Natural killer cell (primary cell): ENCODE measurements at regions not wholly inside any gene's neighbourhood (a gene's known extent, or its start where the extent isn't known, plus 50 kb on each side); places are given as distances from the start of the nearest gene placed in this dataset.

Experiments
- ATAC-seq, 3 donors: fragments of 150-1000 bp in 2 of 3; fragments of 200-7000 bp in 1 of 3; cut with Tn5 transposase; 1 replicate in 1 of 3; 2 replicates in 2 of 3; pipeline ENCODE4 v1.10.0; 2021; ENCODE audit warnings: mild to moderate bottlenecking in 2 of 3, moderate library complexity in 2 of 3
- DNase-seq, 2 donors: peaks; one replicate each; pipeline versions ENCODE4 v3.0.0 to v3.0.0-alpha.2; 2013 to 2021; ENCODE audit warnings: mixed read lengths in 1 of 2
- H3K27ac ChIP-seq: one replicate; pipeline ENCODE4 v1.5.1; 2013; ENCODE audit warnings: mild to moderate bottlenecking, low read length
- H3K27me3 ChIP-seq: one replicate; pipeline ENCODE4 v1.6.1; 2013; ENCODE audit warnings: low read length; ENCODE audit not compliant: control insufficient read depth, insufficient read depth
- H3K36me3 ChIP-seq: one replicate; pipeline ENCODE4 v1.6.1; 2013; ENCODE audit warnings: low read length; ENCODE audit not compliant: control insufficient read depth, insufficient read depth
- H3K4me1 ChIP-seq: one replicate; pipeline ENCODE4 v1.6.1; 2013; ENCODE audit warnings: low read length; ENCODE audit not compliant: control insufficient read depth, insufficient read depth
- H3K4me3 ChIP-seq: one replicate; pipeline ENCODE4 v1.5.1; 2013; ENCODE audit warnings: low read length
- H3K9me3 ChIP-seq: one replicate; pipeline ENCODE4 v1.6.1; 2013; ENCODE audit warnings: low read length; ENCODE audit not compliant: control insufficient read depth, insufficient read depth
- H3K27ac Mint-ChIP-seq, 2 donors: one replicate each; pipeline ENCODE4 v1.8.0; 2022; ENCODE audit warnings: mild to moderate bottlenecking in 2 of 2, mixed read lengths in 2 of 2, moderate library complexity in 1 of 2
- H3K27me3 Mint-ChIP-seq, 2 donors: one replicate each; pipeline ENCODE4 v1.8.0; 2022; ENCODE audit warnings: low read depth in 2 of 2, mixed read lengths in 2 of 2
- H3K36me3 Mint-ChIP-seq: one replicate; pipeline ENCODE4 v1.8.0; 2022; ENCODE audit warnings: mixed read lengths
- H3K4me1 Mint-ChIP-seq, 2 donors: one replicate each; pipeline ENCODE4 v1.8.0; 2022; ENCODE audit warnings: mixed read lengths in 2 of 2
- H3K4me3 Mint-ChIP-seq: one replicate; pipeline ENCODE4 v1.8.0; 2022; ENCODE audit warnings: mild to moderate bottlenecking, moderate library complexity, mixed read lengths
- H3K9me3 Mint-ChIP-seq, 2 donors: one replicate each; pipeline ENCODE4 v1.8.0; 2022; ENCODE audit warnings: mixed read lengths in 2 of 2
- WGBS: methylation state at CpG from one replicate; pipeline ENCODE4 v1.1.7; 2013; ENCODE audit warnings: missing lambda C conversion rate; ENCODE audit not compliant: insufficient coverage; 5-methylcytosine and 5-hydroxymethylcytosine counted together
- intact Hi-C: fragments of 100-400 bp; cut with micrococcal nuclease; formaldehyde crosslinking; loops from one replicate; pipeline ENCODE4 v1.14.2; 2022
- TF ChIP-seq, protein P1 (sequence below): fragments of 200-600 bp; IDR thresholded peaks from one replicate; pipeline ENCODE4 v1.8.0; 2022; ENCODE audit warnings: antibody characterized with exemption

DNA sequence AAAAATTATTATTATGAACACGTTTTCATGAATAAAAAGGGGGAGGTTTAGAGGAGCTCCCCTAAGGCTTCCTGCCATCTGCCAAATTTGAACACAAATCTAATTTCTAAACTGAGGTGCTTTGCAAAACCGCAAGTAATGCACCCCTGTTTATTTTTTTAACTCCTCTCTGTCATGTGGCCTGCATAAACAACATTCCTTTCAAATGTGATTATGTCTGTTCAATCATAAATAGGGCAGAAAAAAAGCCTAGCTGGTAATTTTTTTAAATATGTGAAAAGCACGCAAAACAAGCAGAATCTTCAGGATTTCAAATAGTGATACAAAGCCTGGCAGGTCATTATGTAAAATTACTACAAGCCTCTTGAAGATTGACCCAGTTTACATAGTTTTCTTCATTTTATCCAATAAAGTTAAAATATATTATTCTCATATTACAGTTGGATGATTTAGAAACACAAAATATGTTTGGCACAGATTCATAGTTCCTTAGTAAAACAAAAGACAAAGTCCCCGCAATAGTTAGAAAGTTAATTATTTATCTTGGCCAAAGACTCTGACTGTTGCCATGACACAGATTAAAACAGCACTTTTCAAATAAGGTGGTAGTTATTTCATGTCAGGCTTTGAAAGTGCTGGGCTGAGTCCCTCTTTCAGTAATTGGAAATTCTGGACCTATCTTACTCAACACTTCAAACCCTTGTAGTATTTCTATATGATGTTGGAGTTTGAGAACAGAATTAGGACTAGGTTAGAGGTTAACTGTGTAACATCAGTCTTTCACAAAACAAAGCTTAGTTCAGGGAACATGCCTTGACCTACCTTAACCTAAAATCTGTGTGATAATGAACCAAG lies 200.3 kb upstream of the MPPED2 start:
- no peak overlapping the region for H3K27ac Mint-ChIP-seq

DNA sequence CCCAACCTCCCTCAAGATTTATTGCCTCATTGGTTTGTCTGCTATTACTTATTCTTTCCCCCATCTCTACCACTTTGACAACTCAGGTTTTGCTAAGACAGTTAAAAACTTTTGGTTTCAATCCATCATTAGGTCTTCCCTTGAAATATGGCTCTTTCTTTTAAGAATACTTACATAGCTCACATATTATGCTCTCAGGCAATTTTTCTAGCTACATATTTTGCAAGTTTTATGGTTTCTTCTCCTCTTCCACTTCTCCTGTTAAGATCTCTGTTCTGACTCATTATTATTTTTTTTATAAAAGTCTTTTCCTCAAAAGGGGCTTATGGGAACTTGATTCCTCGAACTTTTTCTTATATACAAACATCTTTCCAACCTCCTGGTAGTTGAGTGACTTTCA lies 192.4 kb upstream of the MPPED2 start:
- no peak for ATAC-seq
- no peaks in the 10 kb centered on the region for H3K36me3 ChIP-seq
- H3K27me3 ChIP-seq, result no peaks in the 10 kb centered on the region
- TF ChIP-seq, protein P1, sequence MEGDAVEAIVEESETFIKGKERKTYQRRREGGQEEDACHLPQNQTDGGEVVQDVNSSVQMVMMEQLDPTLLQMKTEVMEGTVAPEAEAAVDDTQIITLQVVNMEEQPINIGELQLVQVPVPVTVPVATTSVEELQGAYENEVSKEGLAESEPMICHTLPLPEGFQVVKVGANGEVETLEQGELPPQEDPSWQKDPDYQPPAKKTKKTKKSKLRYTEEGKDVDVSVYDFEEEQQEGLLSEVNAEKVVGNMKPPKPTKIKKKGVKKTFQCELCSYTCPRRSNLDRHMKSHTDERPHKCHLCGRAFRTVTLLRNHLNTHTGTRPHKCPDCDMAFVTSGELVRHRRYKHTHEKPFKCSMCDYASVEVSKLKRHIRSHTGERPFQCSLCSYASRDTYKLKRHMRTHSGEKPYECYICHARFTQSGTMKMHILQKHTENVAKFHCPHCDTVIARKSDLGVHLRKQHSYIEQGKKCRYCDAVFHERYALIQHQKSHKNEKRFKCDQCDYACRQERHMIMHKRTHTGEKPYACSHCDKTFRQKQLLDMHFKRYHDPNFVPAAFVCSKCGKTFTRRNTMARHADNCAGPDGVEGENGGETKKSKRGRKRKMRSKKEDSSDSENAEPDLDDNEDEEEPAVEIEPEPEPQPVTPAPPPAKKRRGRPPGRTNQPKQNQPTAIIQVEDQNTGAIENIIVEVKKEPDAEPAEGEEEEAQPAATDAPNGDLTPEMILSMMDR, result no peak
- H3K36me3 Mint-ChIP-seq, result no peaks in the 10 kb centered on the region
- H3K4me3 Mint-ChIP-seq, result no peak overlapping the region
- no peaks in the 10 kb centered on the region for H3K4me1 Mint-ChIP-seq
- H3K27ac Mint-ChIP-seq, result no peak overlapping the region
- H3K4me1 ChIP-seq, result no peaks in the 10 kb centered on the region
- H3K27me3 Mint-ChIP-seq, result peaks cover 0 to 2% of the 10 kb centered on the region in 2 donors
- H3K9me3 ChIP-seq, result no peaks in the 10 kb centered on the region
- DNase-seq, result no peak
- no peak overlapping the region for H3K27ac ChIP-seq
- no peak overlapping the region for H3K4me3 ChIP-seq
- intact Hi-C loops, result no loop called here
- H3K9me3 Mint-ChIP-seq, result peaks cover 0 to 2% of the 10 kb centered on the region in 2 donors
- 20% methylated on average over 1 of the region's 1 CpG for WGBS

More for the DNA sequence above, 200.3 kb upstream of the MPPED2 start:
- Mint-ChIP-seq H3K36me3 (peaks cover 6% of the 10 kb centered on the region), H3K4me3 (no peak overlapping the region), H3K27me3 (peaks cover 0 to 2% of the 10 kb centered on the region in 2 donors), H3K9me3 (peaks cover 2 to 10% of the 10 kb centered on the region in 2 donors), H3K4me1 (peaks cover 19 to 21% of the 10 kb centered on the region in 2 donors)
- 94% methylated on average over 3 of the region's 4 CpGs for WGBS
- Histone ChIP-seq H3K9me3 (peaks cover 3% of the 10 kb centered on the region), H3K27me3 (no peaks in the 10 kb centered on the region), H3K4me1 (peaks cover 3% of the 10 kb centered on the region), H3K4me3 (no peak overlapping the region), H3K36me3 (no peaks in the 10 kb centered on the region), H3K27ac (no peak overlapping the region)
- intact Hi-C loops, result no loop called here
- ATAC-seq, result no peak
- DNase-seq, result no peak
- TF ChIP-seq, protein P1, result no peak

DNA sequence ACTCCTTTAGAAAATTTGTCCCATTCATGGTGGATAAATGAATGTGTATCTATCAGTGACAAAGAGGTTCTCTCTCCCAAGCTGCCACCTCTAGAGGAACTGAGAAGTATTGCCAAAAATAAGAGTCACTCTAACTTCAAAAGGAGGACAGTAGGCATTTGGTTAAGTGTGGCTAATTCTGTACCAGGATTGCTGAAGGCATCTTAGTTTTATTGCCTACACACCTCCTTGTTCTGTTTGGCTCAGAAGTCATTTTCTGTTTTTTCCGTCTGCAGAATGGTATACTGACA lies 189.0 kb upstream of the MPPED2 start:
- Histone ChIP-seq H3K9me3 (no peaks in the 10 kb centered on the region), H3K4me1 (no peaks in the 10 kb centered on the region), H3K36me3 (no peaks in the 10 kb centered on the region), H3K27ac (no peak overlapping the region), H3K4me3 (no peak overlapping the region), H3K27me3 (no peaks in the 10 kb centered on the region)
- DNase-seq (no peak), ATAC-seq (no peak)
- peaks cover 0 to 11% of the 10 kb centered on the region in 2 donors for H3K27me3 Mint-ChIP-seq
- H3K27ac Mint-ChIP-seq, result no peak overlapping the region
- TF ChIP-seq, protein P1, result no peak
- H3K4me3 Mint-ChIP-seq, result no peak overlapping the region
- H3K9me3 Mint-ChIP-seq, result peaks cover 4 to 10% of the 10 kb centered on the region in 2 donors
- intact Hi-C loops, result no loop called here
- 96% methylated on average over 1 of the region's 1 CpG for WGBS
- no peaks in the 10 kb centered on the region for H3K36me3 Mint-ChIP-seq
- no peaks in the 10 kb centered on the region for H3K4me1 Mint-ChIP-seq
